Thyroid gland (tissue), 4 donors: ENCODE measurements at regions not wholly inside any gene's neighbourhood (a gene's known extent, or its start where the extent isn't known, plus 50 kb on each side); places are given as distances from the start of the nearest gene placed in this dataset.

ENCODE experiments used
- DNase-seq, 2 donors: peaks; one replicate each; pipeline ENCODE4 v3.0.0-alpha.2; 2019
- H3K27ac ChIP-seq, 3 donors: fragments of 200-600 bp; sonication (generic); 1 replicate in 2 of 3; 2 replicates in 1 of 3; pipeline ENCODE4 v1.5.1; 2016 to 2019; ENCODE audit warnings: mild to moderate bottlenecking in 1 of 3, moderate library complexity in 1 of 3
- H3K27me3 ChIP-seq: fragments of 200-600 bp; sonication (generic); one replicate; pipeline ENCODE4 v1.5.1; 2019
- H3K36me3 ChIP-seq, 2 donors: fragments of 200-600 bp; sonication (generic); one replicate each; pipeline ENCODE4 v1.5.1; 2016 to 2019
- H3K4me1 ChIP-seq, 2 donors: fragments of 200-600 bp; sonication (generic); one replicate each; pipeline ENCODE4 v1.5.1; 2017 to 2019
- H3K4me3 ChIP-seq, 3 donors: fragments of 200-600 bp; sonication (generic); replicated peaks in 1 of 3; 1 replicate in 2 of 3; 2 replicates in 1 of 3; pipeline ENCODE4 v1.5.1; 2016; ENCODE audit warnings: mild to moderate bottlenecking in 1 of 3
- H3K9me3 ChIP-seq: fragments of 200-600 bp; sonication (generic); one replicate; pipeline ENCODE4 v1.5.1; 2017
- CTCF ChIP-seq, 6 experiments: fragments of 200-600 bp in 3 of 6; fragments of 450-650 bp in 3 of 6; sonication (generic) in 3 of 6; IDR thresholded peaks; one replicate each; pipeline ENCODE4 v1.5.1; 2016 to 2019; ENCODE audit warnings: antibody characterized with exemption in 6 of 6, mild to moderate bottlenecking in 2 of 6, inconsistent platforms in 1 of 6, moderate library complexity in 1 of 6
- POLR2A ChIP-seq, 2 donors: fragments of 450-650 bp; IDR thresholded peaks; one replicate each; pipeline ENCODE4 v1.6.1; 2017; ENCODE audit warnings: antibody characterized with exemption in 2 of 2, mild to moderate bottlenecking in 2 of 2, moderate library complexity in 1 of 2
- WGBS, 2 donors: methylation state at CpG; one replicate each; pipeline ENCODE4 v1.1.5; 2017; 5-methylcytosine and 5-hydroxymethylcytosine counted together
- intact Hi-C: fragments of 100-400 bp; cut with DNase I; formaldehyde crosslinking; loops from one replicate; pipeline ENCODE4 v1.15.1; 2023

- no peak for DNase-seq
- Histone ChIP-seq H3K9me3 (no peaks in the 10 kb centered on the region), H3K4me1 (peaks cover 15 to 36% of the 10 kb centered on the region in 2 donors), H3K36me3 (no peaks in the 10 kb centered on the region), H3K27me3 (no peaks in the 10 kb centered on the region), H3K4me3 (no peak overlapping the region), H3K27ac (peak overlapping the region in 1 of 3 donors; percentile 15)
- TF ChIP-seq POLR2A (IDR thresholded peaks at IDR 0.05) = no peak
- TF ChIP-seq CTCF (IDR thresholded peaks at IDR 0.05) = no peak
- whole genome bisulfite sequencing, 2 donors = 89 to 90% methylated on average over 8 of the region's 8 CpGs
- intact Hi-C loops = no loop called here
Measured at GRCh38 chr16:73216932-73217331, 169.0 kb upstream of the ZFHX3 start.

- Histone ChIP-seq H3K27ac (peak overlapping the region in 1 of 3 donors; percentile 26), H3K27me3 (no peaks in the 10 kb centered on the region), H3K36me3 (no peaks in the 10 kb centered on the region), H3K4me1 (peaks cover 15 to 36% of the 10 kb centered on the region in 2 donors), H3K4me3 (no peak overlapping the region), H3K9me3 (no peaks in the 10 kb centered on the region)
- WGBS, 2 donors = 94% methylated on average over 5 of the region's 5 CpGs
- intact Hi-C loops = no loop called here
- no peak for DNase-seq
- TF ChIP-seq POLR2A (IDR thresholded peaks at IDR 0.05) (no peak), CTCF (IDR thresholded peaks at IDR 0.05) (no peak)
Measured at GRCh38 chr16:73215678-73216377, 167.9 kb upstream of the ZFHX3 start.

- Histone ChIP-seq H3K27me3 (no peaks in the 10 kb centered on the region), H3K4me1 (peaks cover 15 to 36% of the 10 kb centered on the region in 2 donors), H3K36me3 (no peaks in the 10 kb centered on the region), H3K9me3 (no peaks in the 10 kb centered on the region), H3K27ac (peak overlapping the region in 1 of 3 donors; percentile 26), H3K4me3 (no peak overlapping the region)
- whole genome bisulfite sequencing, 2 donors = 78 to 80% methylated on average over 3 of the region's 3 CpGs
- intact Hi-C loops = no loop called here
- TF ChIP-seq CTCF (IDR thresholded peaks at IDR 0.05) = no peak
- TF ChIP-seq POLR2A (IDR thresholded peaks at IDR 0.05) = no peak
- no peak for DNase-seq
Measured at GRCh38 chr16:73214825-73215677, 167.1 kb upstream of the ZFHX3 start.

GRCh38 chr16:73213732-73214455 lies 166.0 kb upstream of the ZFHX3 start:
- no peak for TF ChIP-seq POLR2A (IDR thresholded peaks at IDR 0.05)
- no peak for TF ChIP-seq CTCF (IDR thresholded peaks at IDR 0.05)

More at GRCh38 chr16:73213732-73214455, 166.0 kb upstream of the ZFHX3 start:
- H3K36me3 ChIP-seq = no peaks in the 10 kb centered on the region
- peak overlapping the region in 1 of 3 donors; percentile 3 for H3K27ac ChIP-seq
- H3K9me3 ChIP-seq = no peaks in the 10 kb centered on the region
- DNase-seq = no peak
- intact Hi-C loops = no loop called here
- 74 to 80% methylated on average over 10 of the region's 10 CpGs for WGBS, 2 donors
- H3K4me1 ChIP-seq = peaks cover 15 to 36% of the 10 kb centered on the region in 2 donors
- no peaks in the 10 kb centered on the region for H3K27me3 ChIP-seq
- H3K4me3 ChIP-seq = no peak overlapping the region
